SK-N-SH treated with all-trans-retinoic acid at 6 μM for 48 hours (cell line): ENCODE measurements at regions not wholly inside any gene's neighbourhood (a gene's known extent, or its start where the extent isn't known, plus 50 kb on each side); places are given as distances from the start of the nearest gene placed in this dataset.

ENCODE experiments used
- ATAC-seq: fragments of 200-7000 bp; cut with Tn5 transposase; 3 replicates; pipeline ENCODE4 v1.9.1; 2020; ENCODE audit warnings: mild to moderate bottlenecking, moderate library complexity
- ARNTL ChIP-seq: fragments of 450-650 bp; formaldehyde crosslinking; IDR thresholded peaks from 2 replicates; pipeline ENCODE4 v1.5.0; 2020; ENCODE audit warnings: low read depth, mild to moderate bottlenecking, moderate library complexity, borderline replicate concordance
- CREB5 ChIP-seq: fragments of 250-450 bp; sonication (Bioruptor Pico); IDR thresholded peaks from 2 replicates; pipeline ENCODE4 v1.5.1; 2020; ENCODE audit warnings: low read depth, mild to moderate bottlenecking, moderate library complexity
- CSDC2 ChIP-seq: fragments of 250-450 bp; sonication (Bioruptor Pico); IDR thresholded peaks from 2 replicates; pipeline ENCODE4 v1.5.0; 2020; ENCODE audit warnings: mild to moderate bottlenecking, moderate library complexity
- ESRRG ChIP-seq: fragments of 250-450 bp; sonication (Bioruptor Pico); IDR thresholded peaks from 2 replicates; pipeline ENCODE4 v1.6.1; 2021; ENCODE audit warnings: mild to moderate bottlenecking
- GLIS3 ChIP-seq: fragments of 250-450 bp; sonication (Bioruptor Pico); IDR thresholded peaks from 2 replicates; pipeline ENCODE4 v1.5.0; 2020; ENCODE audit warnings: mild to moderate bottlenecking, moderate library complexity
- ISL1 ChIP-seq: fragments of 250-450 bp; sonication (Bioruptor Pico); IDR thresholded peaks from 2 replicates; pipeline ENCODE4 v2.1.2; 2022; ENCODE audit warnings: mild to moderate bottlenecking, moderate library complexity
- OSR1 ChIP-seq: fragments of 250-450 bp; sonication (Bioruptor Pico); IDR thresholded peaks from 2 replicates; pipeline ENCODE4 v1.8.0; 2022; ENCODE audit warnings: moderate library complexity, mild to moderate bottlenecking, inconsistent platforms
- PATZ1 ChIP-seq: fragments of 250-450 bp; sonication (Bioruptor Pico); IDR thresholded peaks from 2 replicates; pipeline ENCODE4 v1.8.0; 2020; ENCODE audit warnings: mild to moderate bottlenecking, moderate library complexity, borderline replicate concordance
- PPARA ChIP-seq: fragments of 250-450 bp; sonication (Bioruptor Pico); IDR thresholded peaks from 2 replicates; pipeline ENCODE4 v1.5.0; 2020; ENCODE audit warnings: mild to moderate bottlenecking, borderline replicate concordance
- RARB ChIP-seq: fragments of 250-450 bp; sonication (Bioruptor Pico); IDR thresholded peaks from 2 replicates; pipeline ENCODE4 v1.8.0; 2021; ENCODE audit warnings: mild to moderate bottlenecking, moderate library complexity
- SNAI2 ChIP-seq: fragments of 250-450 bp; sonication (Bioruptor Pico); IDR thresholded peaks from 2 replicates; pipeline ENCODE4 v1.5.0; 2020; ENCODE audit warnings: mild to moderate bottlenecking, moderate library complexity
- TCF4 ChIP-seq: fragments of 250-450 bp; sonication (Bioruptor Pico); IDR thresholded peaks from 2 replicates; pipeline ENCODE4 v1.8.0; 2021; ENCODE audit warnings: mild to moderate bottlenecking, moderate library complexity, borderline replicate concordance
- TOX ChIP-seq: fragments of 250-450 bp; sonication (Bioruptor Pico); IDR thresholded peaks from 2 replicates; pipeline ENCODE4 v1.8.0; 2021; ENCODE audit warnings: mild to moderate bottlenecking, moderate library complexity, borderline replicate concordance
- ZC3H10 ChIP-seq: fragments of 250-450 bp; sonication (Bioruptor Pico); IDR thresholded peaks from 2 replicates; pipeline ENCODE4 v1.5.1; 2021; ENCODE audit warnings: mild to moderate bottlenecking, moderate library complexity
- ZFP3 ChIP-seq: fragments of 250-450 bp; sonication (Bioruptor Pico); IDR thresholded peaks from 2 replicates; pipeline ENCODE4 v1.5.0; 2020; ENCODE audit warnings: mild to moderate bottlenecking, moderate library complexity
- ZFP30 ChIP-seq: fragments of 450-650 bp; formaldehyde crosslinking; IDR thresholded peaks from 2 replicates; pipeline ENCODE4 v1.5.0; 2022; ENCODE audit warnings: mild to moderate bottlenecking, moderate library complexity
- ZNF565 ChIP-seq: fragments of 450-650 bp; formaldehyde crosslinking; conservative IDR thresholded peaks from 2 replicates; pipeline ENCODE4 v1.5.0; 2020; ENCODE audit warnings: low read depth, mild to moderate bottlenecking, moderate library complexity
- ZNF70 ChIP-seq: fragments of 450-650 bp; formaldehyde crosslinking; IDR thresholded peaks from 2 replicates; pipeline ENCODE4 v1.5.0; 2020; ENCODE audit warnings: mild to moderate bottlenecking, moderate library complexity
- ZNF8 ChIP-seq: fragments of 450-650 bp; formaldehyde crosslinking; IDR thresholded peaks from 2 replicates; pipeline ENCODE4 v1.5.0; 2020; ENCODE audit warnings: mild to moderate bottlenecking, moderate library complexity
- TF ChIP-seq, protein P1 (sequence below): fragments of 250-450 bp; sonication (Bioruptor Pico); IDR thresholded peaks from 2 replicates; pipeline ENCODE4 v1.8.0; 2021; ENCODE audit warnings: low read depth, mild to moderate bottlenecking, moderate library complexity, borderline replicate concordance
- TF ChIP-seq, protein P2 (sequence below): fragments of 250-450 bp; sonication (Bioruptor Pico); IDR thresholded peaks from 2 replicates; pipeline ENCODE4 v1.5.1; 2021; ENCODE audit warnings: mild to moderate bottlenecking, moderate library complexity
- TF ChIP-seq, protein P3 (sequence below): fragments of 250-450 bp; sonication (Bioruptor Pico); IDR thresholded peaks from 2 replicates; pipeline ENCODE4 v1.5.0; 2020; ENCODE audit warnings: mild to moderate bottlenecking, moderate library complexity

GRCh38 chr4:137700751-137701150 lies 168.5 kb upstream of the PCDH18 start:
- ATAC-seq = no peak
- TF ChIP-seq ZNF8 (CRISPR knock-in tag) (no peak), RARB (CRISPR knock-in tag) (no peak), ISL1 (CRISPR knock-in tag) (no peak), PPARA (CRISPR knock-in tag) (no peak), ZNF565 (CRISPR knock-in tag) (no peak), ARNTL (no peak), OSR1 (CRISPR knock-in tag) (no peak), ZNF70 (CRISPR knock-in tag) (no peak), ESRRG (no peak), TCF4 (CRISPR knock-in tag) (no peak), TOX (no peak), CREB5 (no peak), ZC3H10 (CRISPR knock-in tag) (no peak)
- TF ChIP-seq, protein P1, sequence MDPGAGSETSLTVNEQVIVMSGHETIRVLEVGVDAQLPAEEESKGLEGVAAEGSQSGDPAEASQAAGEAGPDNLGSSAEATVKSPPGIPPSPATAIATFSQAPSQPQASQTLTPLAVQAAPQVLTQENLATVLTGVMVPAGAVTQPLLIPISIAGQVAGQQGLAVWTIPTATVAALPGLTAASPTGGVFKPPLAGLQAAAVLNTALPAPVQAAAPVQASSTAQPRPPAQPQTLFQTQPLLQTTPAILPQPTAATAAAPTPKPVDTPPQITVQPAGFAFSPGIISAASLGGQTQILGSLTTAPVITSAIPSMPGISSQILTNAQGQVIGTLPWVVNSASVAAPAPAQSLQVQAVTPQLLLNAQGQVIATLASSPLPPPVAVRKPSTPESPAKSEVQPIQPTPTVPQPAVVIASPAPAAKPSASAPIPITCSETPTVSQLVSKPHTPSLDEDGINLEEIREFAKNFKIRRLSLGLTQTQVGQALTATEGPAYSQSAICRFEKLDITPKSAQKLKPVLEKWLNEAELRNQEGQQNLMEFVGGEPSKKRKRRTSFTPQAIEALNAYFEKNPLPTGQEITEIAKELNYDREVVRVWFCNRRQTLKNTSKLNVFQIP = no peak
- TF ChIP-seq, protein P2, sequence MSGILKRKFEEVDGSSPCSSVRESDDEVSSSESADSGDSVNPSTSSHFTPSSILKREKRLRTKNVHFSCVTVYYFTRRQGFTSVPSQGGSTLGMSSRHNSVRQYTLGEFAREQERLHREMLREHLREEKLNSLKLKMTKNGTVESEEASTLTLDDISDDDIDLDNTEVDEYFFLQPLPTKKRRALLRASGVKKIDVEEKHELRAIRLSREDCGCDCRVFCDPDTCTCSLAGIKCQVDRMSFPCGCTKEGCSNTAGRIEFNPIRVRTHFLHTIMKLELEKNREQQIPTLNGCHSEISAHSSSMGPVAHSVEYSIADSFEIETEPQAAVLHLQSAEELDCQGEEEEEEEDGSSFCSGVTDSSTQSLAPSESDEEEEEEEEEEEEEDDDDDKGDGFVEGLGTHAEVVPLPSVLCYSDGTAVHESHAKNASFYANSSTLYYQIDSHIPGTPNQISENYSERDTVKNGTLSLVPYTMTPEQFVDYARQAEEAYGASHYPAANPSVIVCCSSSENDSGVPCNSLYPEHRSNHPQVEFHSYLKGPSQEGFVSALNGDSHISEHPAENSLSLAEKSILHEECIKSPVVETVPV = no peak

DNA sequence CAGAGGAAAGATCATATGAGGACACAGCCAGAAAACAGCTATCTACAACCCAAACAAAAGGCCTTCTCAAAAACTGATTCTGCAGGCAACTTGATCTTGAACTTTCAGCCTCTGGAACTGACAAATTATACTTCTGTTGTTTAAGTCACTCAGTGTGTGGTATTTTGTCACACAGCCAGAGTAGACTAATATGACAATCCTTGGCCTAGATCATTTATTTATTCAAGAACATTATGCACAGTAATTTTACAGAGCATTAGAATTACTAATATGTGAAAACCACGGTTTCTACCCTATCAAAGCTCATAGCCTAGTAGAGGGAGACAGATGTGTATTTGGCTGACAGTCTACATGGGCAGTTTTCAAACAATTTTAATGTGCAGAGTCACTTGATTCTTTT lies 167.8 kb upstream of the PCDH18 start:
- TF ChIP-seq PPARA (CRISPR knock-in tag) (no peak), SNAI2 (CRISPR knock-in tag) (no peak), RARB (CRISPR knock-in tag) (no peak), CSDC2 (CRISPR knock-in tag) (no peak), PATZ1 (CRISPR knock-in tag) (no peak), TCF4 (CRISPR knock-in tag) (no peak), TOX (no peak), ESRRG (no peak), ZNF70 (CRISPR knock-in tag) (no peak), ZFP30 (no peak), ZNF565 (CRISPR knock-in tag) (no peak), CREB5 (no peak), ISL1 (CRISPR knock-in tag) (no peak), GLIS3 (CRISPR knock-in tag) (no peak), ZFP3 (CRISPR knock-in tag) (no peak), OSR1 (CRISPR knock-in tag) (no peak)
- TF ChIP-seq, protein P3, sequence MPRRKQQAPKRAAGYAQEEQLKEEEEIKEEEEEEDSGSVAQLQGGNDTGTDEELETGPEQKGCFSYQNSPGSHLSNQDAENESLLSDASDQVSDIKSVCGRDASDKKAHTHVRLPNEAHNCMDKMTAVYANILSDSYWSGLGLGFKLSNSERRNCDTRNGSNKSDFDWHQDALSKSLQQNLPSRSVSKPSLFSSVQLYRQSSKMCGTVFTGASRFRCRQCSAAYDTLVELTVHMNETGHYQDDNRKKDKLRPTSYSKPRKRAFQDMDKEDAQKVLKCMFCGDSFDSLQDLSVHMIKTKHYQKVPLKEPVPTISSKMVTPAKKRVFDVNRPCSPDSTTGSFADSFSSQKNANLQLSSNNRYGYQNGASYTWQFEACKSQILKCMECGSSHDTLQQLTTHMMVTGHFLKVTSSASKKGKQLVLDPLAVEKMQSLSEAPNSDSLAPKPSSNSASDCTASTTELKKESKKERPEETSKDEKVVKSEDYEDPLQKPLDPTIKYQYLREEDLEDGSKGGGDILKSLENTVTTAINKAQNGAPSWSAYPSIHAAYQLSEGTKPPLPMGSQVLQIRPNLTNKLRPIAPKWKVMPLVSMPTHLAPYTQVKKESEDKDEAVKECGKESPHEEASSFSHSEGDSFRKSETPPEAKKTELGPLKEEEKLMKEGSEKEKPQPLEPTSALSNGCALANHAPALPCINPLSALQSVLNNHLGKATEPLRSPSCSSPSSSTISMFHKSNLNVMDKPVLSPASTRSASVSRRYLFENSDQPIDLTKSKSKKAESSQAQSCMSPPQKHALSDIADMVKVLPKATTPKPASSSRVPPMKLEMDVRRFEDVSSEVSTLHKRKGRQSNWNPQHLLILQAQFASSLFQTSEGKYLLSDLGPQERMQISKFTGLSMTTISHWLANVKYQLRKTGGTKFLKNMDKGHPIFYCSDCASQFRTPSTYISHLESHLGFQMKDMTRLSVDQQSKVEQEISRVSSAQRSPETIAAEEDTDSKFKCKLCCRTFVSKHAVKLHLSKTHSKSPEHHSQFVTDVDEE (CRISPR knock-in tag) = no peak
- TF ChIP-seq, protein P1 = no peak
- TF ChIP-seq, protein P2 = no peak
- TF ChIP-seq, all 23 proteins: peak for 0
- no peak for ATAC-seq
